ENCODE measurements at regions not wholly inside any gene's neighbourhood (a gene's known extent, or its start where the extent isn't known, plus 50 kb on each side); places are given as distances from the start of the nearest gene placed in this dataset.

GRCh38 chr22:22098457-22099193, 116.0 kb upstream of the TOP3B start:
- Histone ChIP-seq H3K4me1 (ENCODE audit: control insufficient read depth in 4 of 4, insufficient read depth in 4 of 4, low read length in 3 of 4) (no peaks in the 10 kb centered on the region), H3K27me3 (ENCODE audit: control insufficient read depth in 4 of 4, insufficient read depth in 4 of 4, low read length in 3 of 4) (no peaks in the 10 kb centered on the region), H3K27ac (ENCODE audit: low read depth in 1 of 2, low read length in 2 of 2) (no peak overlapping the region), H3K36me3 (ENCODE audit: control insufficient read depth in 4 of 4, insufficient read depth in 3 of 4, low read depth in 1 of 4, low read length in 3 of 4) (no peaks in the 10 kb centered on the region), H3K9me3 (ENCODE audit: control insufficient read depth in 4 of 4, low read length in 3 of 4) (peaks cover 0 to 7% (median 0%) of the 10 kb centered on the region in 4 donors), H3K9ac (ENCODE audit: low read depth in 1 of 2, low read length in 2 of 2) (no peak overlapping the region), H3K4me3 (ENCODE audit: low read depth in 1 of 3, low read length in 3 of 3) (no peak overlapping the region)
- WGBS, result 76% methylated on average over 9 of the region's 9 CpGs
- no peak for DNase-seq (ENCODE audit: low spot score)
- TF ChIP-seq RXRA (IDR thresholded peaks at IDR 0.05) (no peak), NR2F2 (IDR thresholded peaks at IDR 0.05) (no peak), SP1 (IDR thresholded peaks at IDR 0.05) (no peak)
- TF ChIP-seq, protein P1, sequence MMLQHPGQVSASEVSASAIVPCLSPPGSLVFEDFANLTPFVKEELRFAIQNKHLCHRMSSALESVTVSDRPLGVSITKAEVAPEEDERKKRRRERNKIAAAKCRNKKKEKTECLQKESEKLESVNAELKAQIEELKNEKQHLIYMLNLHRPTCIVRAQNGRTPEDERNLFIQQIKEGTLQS (IDR thresholded peaks at IDR 0.05), result no peak

DNA sequence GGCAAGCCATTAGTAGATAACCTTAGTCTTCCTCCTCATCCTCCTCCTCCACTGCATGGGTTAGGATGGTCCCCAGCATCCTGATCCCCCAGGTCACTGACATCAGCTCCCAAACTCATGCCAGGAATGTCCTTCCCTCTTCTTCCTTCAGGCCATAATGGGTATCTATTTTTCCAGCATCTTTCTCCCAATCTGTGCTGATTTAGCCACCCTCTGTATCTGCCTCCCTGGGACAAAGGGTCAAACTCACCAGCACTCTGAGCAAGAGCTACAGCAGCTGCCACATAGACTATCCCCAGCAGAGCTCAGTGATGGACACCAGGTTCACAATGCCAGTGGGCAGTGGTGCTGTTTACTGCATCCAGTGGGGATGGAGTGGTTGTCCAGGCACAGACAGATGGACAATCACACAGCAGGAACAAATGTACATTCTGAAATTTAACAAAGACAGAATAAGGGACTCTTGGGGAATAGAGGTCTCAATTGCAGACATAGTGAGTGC, 115.2 kb upstream of the TOP3B start:
- Histone ChIP-seq H3K27me3 (ENCODE audit: control insufficient read depth in 4 of 4, insufficient read depth in 4 of 4, low read length in 3 of 4) (no peaks in the 10 kb centered on the region), H3K9ac (ENCODE audit: low read depth in 1 of 2, low read length in 2 of 2) (no peak overlapping the region), H3K4me1 (ENCODE audit: control insufficient read depth in 4 of 4, insufficient read depth in 4 of 4, low read length in 3 of 4) (no peaks in the 10 kb centered on the region), H3K36me3 (ENCODE audit: control insufficient read depth in 4 of 4, insufficient read depth in 3 of 4, low read depth in 1 of 4, low read length in 3 of 4) (no peaks in the 10 kb centered on the region), H3K27ac (ENCODE audit: low read depth in 1 of 2, low read length in 2 of 2) (no peak overlapping the region), H3K9me3 (ENCODE audit: control insufficient read depth in 4 of 4, low read length in 3 of 4) (peaks cover 0 to 7% (median 0%) of the 10 kb centered on the region in 4 donors), H3K4me3 (ENCODE audit: low read depth in 1 of 3, low read length in 3 of 3) (no peak overlapping the region)
- TF ChIP-seq YY1 (IDR thresholded peaks at IDR 0.05) (no peak), EGR1 (IDR thresholded peaks at IDR 0.05; ENCODE audit: low read depth in 2 of 2) (no peak), HNF4G (IDR thresholded peaks at IDR 0.05) (no peak), RXRA (IDR thresholded peaks at IDR 0.05) (no peak), HNF4A (conservative IDR thresholded peaks at IDR 0.05) (no peak), GABPA (IDR thresholded peaks at IDR 0.05 in 1 of 2, conservative IDR thresholded peaks at IDR 0.05 in 1 of 2) (no peak), RAD21 (IDR thresholded peaks at IDR 0.05) (no peak), TAF1 (conservative IDR thresholded peaks at IDR 0.05) (no peak)
- TF ChIP-seq, protein P2, sequence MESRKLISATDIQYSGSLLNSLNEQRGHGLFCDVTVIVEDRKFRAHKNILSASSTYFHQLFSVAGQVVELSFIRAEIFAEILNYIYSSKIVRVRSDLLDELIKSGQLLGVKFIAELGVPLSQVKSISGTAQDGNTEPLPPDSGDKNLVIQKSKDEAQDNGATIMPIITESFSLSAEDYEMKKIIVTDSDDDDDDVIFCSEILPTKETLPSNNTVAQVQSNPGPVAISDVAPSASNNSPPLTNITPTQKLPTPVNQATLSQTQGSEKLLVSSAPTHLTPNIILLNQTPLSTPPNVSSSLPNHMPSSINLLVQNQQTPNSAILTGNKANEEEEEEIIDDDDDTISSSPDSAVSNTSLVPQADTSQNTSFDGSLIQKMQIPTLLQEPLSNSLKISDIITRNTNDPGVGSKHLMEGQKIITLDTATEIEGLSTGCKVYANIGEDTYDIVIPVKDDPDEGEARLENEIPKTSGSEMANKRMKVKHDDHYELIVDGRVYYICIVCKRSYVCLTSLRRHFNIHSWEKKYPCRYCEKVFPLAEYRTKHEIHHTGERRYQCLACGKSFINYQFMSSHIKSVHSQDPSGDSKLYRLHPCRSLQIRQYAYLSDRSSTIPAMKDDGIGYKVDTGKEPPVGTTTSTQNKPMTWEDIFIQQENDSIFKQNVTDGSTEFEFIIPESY (IDR thresholded peaks at IDR 0.05), result no peak
- TF ChIP-seq, protein P3, sequence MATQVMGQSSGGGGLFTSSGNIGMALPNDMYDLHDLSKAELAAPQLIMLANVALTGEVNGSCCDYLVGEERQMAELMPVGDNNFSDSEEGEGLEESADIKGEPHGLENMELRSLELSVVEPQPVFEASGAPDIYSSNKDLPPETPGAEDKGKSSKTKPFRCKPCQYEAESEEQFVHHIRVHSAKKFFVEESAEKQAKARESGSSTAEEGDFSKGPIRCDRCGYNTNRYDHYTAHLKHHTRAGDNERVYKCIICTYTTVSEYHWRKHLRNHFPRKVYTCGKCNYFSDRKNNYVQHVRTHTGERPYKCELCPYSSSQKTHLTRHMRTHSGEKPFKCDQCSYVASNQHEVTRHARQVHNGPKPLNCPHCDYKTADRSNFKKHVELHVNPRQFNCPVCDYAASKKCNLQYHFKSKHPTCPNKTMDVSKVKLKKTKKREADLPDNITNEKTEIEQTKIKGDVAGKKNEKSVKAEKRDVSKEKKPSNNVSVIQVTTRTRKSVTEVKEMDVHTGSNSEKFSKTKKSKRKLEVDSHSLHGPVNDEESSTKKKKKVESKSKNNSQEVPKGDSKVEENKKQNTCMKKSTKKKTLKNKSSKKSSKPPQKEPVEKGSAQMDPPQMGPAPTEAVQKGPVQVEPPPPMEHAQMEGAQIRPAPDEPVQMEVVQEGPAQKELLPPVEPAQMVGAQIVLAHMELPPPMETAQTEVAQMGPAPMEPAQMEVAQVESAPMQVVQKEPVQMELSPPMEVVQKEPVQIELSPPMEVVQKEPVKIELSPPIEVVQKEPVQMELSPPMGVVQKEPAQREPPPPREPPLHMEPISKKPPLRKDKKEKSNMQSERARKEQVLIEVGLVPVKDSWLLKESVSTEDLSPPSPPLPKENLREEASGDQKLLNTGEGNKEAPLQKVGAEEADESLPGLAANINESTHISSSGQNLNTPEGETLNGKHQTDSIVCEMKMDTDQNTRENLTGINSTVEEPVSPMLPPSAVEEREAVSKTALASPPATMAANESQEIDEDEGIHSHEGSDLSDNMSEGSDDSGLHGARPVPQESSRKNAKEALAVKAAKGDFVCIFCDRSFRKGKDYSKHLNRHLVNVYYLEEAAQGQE (IDR thresholded peaks at IDR 0.05), result no peak
- TF ChIP-seq, protein P4, sequence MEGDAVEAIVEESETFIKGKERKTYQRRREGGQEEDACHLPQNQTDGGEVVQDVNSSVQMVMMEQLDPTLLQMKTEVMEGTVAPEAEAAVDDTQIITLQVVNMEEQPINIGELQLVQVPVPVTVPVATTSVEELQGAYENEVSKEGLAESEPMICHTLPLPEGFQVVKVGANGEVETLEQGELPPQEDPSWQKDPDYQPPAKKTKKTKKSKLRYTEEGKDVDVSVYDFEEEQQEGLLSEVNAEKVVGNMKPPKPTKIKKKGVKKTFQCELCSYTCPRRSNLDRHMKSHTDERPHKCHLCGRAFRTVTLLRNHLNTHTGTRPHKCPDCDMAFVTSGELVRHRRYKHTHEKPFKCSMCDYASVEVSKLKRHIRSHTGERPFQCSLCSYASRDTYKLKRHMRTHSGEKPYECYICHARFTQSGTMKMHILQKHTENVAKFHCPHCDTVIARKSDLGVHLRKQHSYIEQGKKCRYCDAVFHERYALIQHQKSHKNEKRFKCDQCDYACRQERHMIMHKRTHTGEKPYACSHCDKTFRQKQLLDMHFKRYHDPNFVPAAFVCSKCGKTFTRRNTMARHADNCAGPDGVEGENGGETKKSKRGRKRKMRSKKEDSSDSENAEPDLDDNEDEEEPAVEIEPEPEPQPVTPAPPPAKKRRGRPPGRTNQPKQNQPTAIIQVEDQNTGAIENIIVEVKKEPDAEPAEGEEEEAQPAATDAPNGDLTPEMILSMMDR (IDR thresholded peaks at IDR 0.05; ENCODE audit: low read depth, low read length, missing input control), result no peak
- no peak for DNase-seq (ENCODE audit: low spot score)
